SK-N-SH (cell line): ENCODE measurements at regions not wholly inside any gene's neighbourhood (a gene's known extent, or its start where the extent isn't known, plus 50 kb on each side); places are given as distances from the start of the nearest gene placed in this dataset.

Experiments
- EZH2phosphoT487 ChIP-seq: fragments of 200-600 bp; sonication (generic); IDR thresholded peaks from 2 replicates; pipeline ENCODE4 v1.6.1; 2017; ENCODE audit warnings: low read depth, mixed run types, mild to moderate bottlenecking, antibody characterized with exemption, moderate library complexity, borderline replicate concordance
- FOSL2 ChIP-seq: IDR thresholded peaks from 2 replicates; pipeline ENCODE4 v1.4.0; 2012; ENCODE audit warnings: low read depth, mild to moderate bottlenecking, moderate library complexity, borderline replicate concordance
- NRF1 ChIP-seq: IDR thresholded peaks from 2 replicates; pipeline ENCODE4 v1.6.1; 2012; ENCODE audit warnings: low read depth, mild to moderate bottlenecking, low read length
- POLR2AphosphoS5 ChIP-seq: IDR thresholded peaks from 2 replicates; pipeline ENCODE4 v1.6.1; 2012; ENCODE audit warnings: low read depth, low read length
- YY1 ChIP-seq: IDR thresholded peaks from 2 replicates; pipeline ENCODE4 v1.4.0; 2012; ENCODE audit warnings: low read depth, mild to moderate bottlenecking
- TF ChIP-seq, protein P1 (sequence below): IDR thresholded peaks from 2 replicates; pipeline ENCODE4 v1.6.1; 2012; ENCODE audit warnings: mild to moderate bottlenecking, low read depth, low read length, moderate library complexity
- TF ChIP-seq, protein P2 (sequence below): fragments of 200-600 bp; sonication (generic); IDR thresholded peaks from 2 replicates; pipeline ENCODE4 v1.6.1; 2017; ENCODE audit warnings: antibody characterized with exemption, mild to moderate bottlenecking, moderate library complexity
- TF ChIP-seq, protein P3 (sequence below): fragments of 150-350 bp; IDR thresholded peaks from 2 replicates; pipeline ENCODE4 v1.6.1; 2016; ENCODE audit warnings: mild to moderate bottlenecking, low read depth, low read length
- TF ChIP-seq, protein P4 (sequence below): IDR thresholded peaks from 2 replicates; pipeline ENCODE4 v1.4.0; 2012; ENCODE audit warnings: low read depth
- TF ChIP-seq, protein P5 (sequence below): fragments of 150-350 bp; IDR thresholded peaks from 2 replicates; pipeline ENCODE4 v1.6.1; 2017; ENCODE audit warnings: antibody characterized with exemption, low read length, low read depth, borderline replicate concordance

DNA sequence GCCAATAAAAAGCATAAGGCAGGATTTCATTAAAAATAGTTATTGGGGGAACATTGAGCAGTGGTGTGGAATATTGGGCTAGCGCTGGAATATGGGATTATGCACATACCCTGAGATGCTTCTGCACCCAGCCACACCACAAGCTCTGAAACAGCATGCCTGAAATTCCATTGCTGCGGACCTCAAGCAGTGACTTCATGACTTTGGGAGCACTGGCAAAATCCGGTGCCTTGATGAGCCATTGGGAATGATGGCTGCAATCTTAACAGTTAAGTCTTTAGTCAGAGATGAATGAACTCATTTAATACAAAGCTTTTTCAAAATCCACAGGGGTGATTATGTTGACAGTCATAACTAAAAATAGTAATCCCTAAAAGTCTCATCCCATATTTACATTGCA, 274.7 kb upstream of the MTPN start:
- TF ChIP-seq POLR2AphosphoS5 (no peak), YY1 (no peak), NRF1 (no peak), FOSL2 (no peak), EZH2phosphoT487 (no peak)
- TF ChIP-seq, protein P1, sequence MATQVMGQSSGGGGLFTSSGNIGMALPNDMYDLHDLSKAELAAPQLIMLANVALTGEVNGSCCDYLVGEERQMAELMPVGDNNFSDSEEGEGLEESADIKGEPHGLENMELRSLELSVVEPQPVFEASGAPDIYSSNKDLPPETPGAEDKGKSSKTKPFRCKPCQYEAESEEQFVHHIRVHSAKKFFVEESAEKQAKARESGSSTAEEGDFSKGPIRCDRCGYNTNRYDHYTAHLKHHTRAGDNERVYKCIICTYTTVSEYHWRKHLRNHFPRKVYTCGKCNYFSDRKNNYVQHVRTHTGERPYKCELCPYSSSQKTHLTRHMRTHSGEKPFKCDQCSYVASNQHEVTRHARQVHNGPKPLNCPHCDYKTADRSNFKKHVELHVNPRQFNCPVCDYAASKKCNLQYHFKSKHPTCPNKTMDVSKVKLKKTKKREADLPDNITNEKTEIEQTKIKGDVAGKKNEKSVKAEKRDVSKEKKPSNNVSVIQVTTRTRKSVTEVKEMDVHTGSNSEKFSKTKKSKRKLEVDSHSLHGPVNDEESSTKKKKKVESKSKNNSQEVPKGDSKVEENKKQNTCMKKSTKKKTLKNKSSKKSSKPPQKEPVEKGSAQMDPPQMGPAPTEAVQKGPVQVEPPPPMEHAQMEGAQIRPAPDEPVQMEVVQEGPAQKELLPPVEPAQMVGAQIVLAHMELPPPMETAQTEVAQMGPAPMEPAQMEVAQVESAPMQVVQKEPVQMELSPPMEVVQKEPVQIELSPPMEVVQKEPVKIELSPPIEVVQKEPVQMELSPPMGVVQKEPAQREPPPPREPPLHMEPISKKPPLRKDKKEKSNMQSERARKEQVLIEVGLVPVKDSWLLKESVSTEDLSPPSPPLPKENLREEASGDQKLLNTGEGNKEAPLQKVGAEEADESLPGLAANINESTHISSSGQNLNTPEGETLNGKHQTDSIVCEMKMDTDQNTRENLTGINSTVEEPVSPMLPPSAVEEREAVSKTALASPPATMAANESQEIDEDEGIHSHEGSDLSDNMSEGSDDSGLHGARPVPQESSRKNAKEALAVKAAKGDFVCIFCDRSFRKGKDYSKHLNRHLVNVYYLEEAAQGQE: no peak
- TF ChIP-seq, protein P2, sequence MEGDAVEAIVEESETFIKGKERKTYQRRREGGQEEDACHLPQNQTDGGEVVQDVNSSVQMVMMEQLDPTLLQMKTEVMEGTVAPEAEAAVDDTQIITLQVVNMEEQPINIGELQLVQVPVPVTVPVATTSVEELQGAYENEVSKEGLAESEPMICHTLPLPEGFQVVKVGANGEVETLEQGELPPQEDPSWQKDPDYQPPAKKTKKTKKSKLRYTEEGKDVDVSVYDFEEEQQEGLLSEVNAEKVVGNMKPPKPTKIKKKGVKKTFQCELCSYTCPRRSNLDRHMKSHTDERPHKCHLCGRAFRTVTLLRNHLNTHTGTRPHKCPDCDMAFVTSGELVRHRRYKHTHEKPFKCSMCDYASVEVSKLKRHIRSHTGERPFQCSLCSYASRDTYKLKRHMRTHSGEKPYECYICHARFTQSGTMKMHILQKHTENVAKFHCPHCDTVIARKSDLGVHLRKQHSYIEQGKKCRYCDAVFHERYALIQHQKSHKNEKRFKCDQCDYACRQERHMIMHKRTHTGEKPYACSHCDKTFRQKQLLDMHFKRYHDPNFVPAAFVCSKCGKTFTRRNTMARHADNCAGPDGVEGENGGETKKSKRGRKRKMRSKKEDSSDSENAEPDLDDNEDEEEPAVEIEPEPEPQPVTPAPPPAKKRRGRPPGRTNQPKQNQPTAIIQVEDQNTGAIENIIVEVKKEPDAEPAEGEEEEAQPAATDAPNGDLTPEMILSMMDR: no peak
- TF ChIP-seq, protein P3, sequence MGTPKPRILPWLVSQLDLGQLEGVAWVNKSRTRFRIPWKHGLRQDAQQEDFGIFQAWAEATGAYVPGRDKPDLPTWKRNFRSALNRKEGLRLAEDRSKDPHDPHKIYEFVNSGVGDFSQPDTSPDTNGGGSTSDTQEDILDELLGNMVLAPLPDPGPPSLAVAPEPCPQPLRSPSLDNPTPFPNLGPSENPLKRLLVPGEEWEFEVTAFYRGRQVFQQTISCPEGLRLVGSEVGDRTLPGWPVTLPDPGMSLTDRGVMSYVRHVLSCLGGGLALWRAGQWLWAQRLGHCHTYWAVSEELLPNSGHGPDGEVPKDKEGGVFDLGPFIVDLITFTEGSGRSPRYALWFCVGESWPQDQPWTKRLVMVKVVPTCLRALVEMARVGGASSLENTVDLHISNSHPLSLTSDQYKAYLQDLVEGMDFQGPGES: no peak
- TF ChIP-seq, protein P4, sequence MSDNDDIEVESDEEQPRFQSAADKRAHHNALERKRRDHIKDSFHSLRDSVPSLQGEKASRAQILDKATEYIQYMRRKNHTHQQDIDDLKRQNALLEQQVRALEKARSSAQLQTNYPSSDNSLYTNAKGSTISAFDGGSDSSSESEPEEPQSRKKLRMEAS: no peak
- TF ChIP-seq, protein P5, sequence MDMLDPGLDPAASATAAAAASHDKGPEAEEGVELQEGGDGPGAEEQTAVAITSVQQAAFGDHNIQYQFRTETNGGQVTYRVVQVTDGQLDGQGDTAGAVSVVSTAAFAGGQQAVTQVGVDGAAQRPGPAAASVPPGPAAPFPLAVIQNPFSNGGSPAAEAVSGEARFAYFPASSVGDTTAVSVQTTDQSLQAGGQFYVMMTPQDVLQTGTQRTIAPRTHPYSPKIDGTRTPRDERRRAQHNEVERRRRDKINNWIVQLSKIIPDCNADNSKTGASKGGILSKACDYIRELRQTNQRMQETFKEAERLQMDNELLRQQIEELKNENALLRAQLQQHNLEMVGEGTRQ: no peak
